ENCODE measurements at regions not wholly inside any gene's neighbourhood (a gene's known extent, or its start where the extent isn't known, plus 50 kb on each side); places are given as distances from the start of the nearest gene placed in this dataset.

DNA sequence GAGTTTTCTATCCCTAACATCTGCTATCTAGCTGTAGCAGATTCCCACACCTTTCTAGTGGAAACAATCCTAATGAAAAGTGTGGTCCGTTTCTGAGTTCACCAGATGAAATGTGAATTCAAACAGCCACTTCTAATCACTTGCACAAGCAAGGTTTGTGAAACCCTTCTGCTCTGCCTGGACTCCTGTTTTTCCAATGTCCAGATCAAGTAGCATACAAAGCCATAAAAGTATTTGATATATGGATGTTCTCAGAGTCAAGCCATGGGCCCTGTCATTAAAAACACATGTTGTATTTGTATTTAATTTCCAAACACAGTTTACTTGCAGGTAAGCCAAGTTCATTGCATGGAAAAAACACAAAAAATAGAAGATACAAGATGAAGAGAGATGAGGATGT is 570.4 kb downstream of the NR2F1-AS1 start:
- Histone ChIP-seq H3K9ac (replicated peaks; ENCODE audit: extremely low read depth, insufficient read depth, low read length) (no peak overlapping the region), H4K20me1 (replicated peaks; ENCODE audit: control insufficient read depth, extremely low read depth, insufficient read depth, low read length) (no peaks in the 10 kb centered on the region), H3K4me3 (replicated peaks in 1 of 3; ENCODE audit: insufficient read depth in 1 of 3, low read depth in 1 of 3, low read length in 3 of 3) (no peak overlapping the region), H3K4me2 (ENCODE audit: insufficient read depth, low read length) (no peak overlapping the region), H3K27ac (ENCODE audit: insufficient read depth, low read depth, low read length) (no peak overlapping the region), H3K9me3 (replicated peaks; ENCODE audit: control insufficient read depth, insufficient read depth, low read length) (no peaks in the 10 kb centered on the region), H2AFZ (ENCODE audit: low read depth, low read length) (no peak overlapping the region), H3K9me1 (replicated peaks; ENCODE audit: control insufficient read depth, extremely low read depth, insufficient read depth, low read length) (no peaks in the 10 kb centered on the region), H3K4me1 (ENCODE audit: control insufficient read depth, extremely low read depth, insufficient read depth, low read length) (no peaks in the 10 kb centered on the region), H3K79me2 (ENCODE audit: control insufficient read depth, insufficient read depth, low read length) (no peaks in the 10 kb centered on the region), H3K36me3 (ENCODE audit: control insufficient read depth in 2 of 2, extremely low read depth in 1 of 2, insufficient read depth in 2 of 2, low read length in 2 of 2) (no peaks in the 10 kb centered on the region), H3K27me3 (ENCODE audit: control insufficient read depth in 2 of 2, insufficient read depth in 2 of 2, low read length in 2 of 2) (no peaks in the 10 kb centered on the region)
- ChIA-PET CTCF (no interaction called here), POLR2A (no interaction called here)
- no peak for TF ChIP-seq POLR2A (IDR thresholded peaks at IDR 0.05; ENCODE audit: low read depth, low read length)
- no peak for TF ChIP-seq EZH2 (IDR thresholded peaks at IDR 0.05; ENCODE audit: borderline replicate concordance, low read depth, low read length, severe bottlenecking)
- TF ChIP-seq, protein P1, sequence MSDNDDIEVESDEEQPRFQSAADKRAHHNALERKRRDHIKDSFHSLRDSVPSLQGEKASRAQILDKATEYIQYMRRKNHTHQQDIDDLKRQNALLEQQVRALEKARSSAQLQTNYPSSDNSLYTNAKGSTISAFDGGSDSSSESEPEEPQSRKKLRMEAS (IDR thresholded peaks at IDR 0.05; ENCODE audit: insufficient read depth, insufficient read length) = no peak
- no peak for TF ChIP-seq FOS (IDR thresholded peaks at IDR 0.05; ENCODE audit: borderline replicate concordance, insufficient read depth, low read length)
- no peak for TF ChIP-seq POLR2AphosphoS5 (IDR thresholded peaks at IDR 0.05; ENCODE audit: insufficient read depth, low read depth, low read length)
- TF ChIP-seq JUN (IDR thresholded peaks at IDR 0.05; ENCODE audit: borderline replicate concordance, insufficient read depth, insufficient read length, low read depth) = no peak
- no peak for TF ChIP-seq MYC (IDR thresholded peaks at IDR 0.05; ENCODE audit: low read depth, low read length)
- TF ChIP-seq CTCF (IDR thresholded peaks at IDR 0.05; ENCODE audit: extremely low read depth in 1 of 2, insufficient read depth in 1 of 2, low read depth in 1 of 2, low read length in 2 of 2) = no peak
- TF ChIP-seq GATA2 (IDR thresholded peaks at IDR 0.05; ENCODE audit: insufficient read depth, insufficient read length, low read depth, low read length) = no peak
- FAIRE-seq (no peak), DNase-seq (ENCODE audit: low read depth, low spot score) (no peak)
- BruUV-seq (replicated peaks) = no TSS peak
- dilution Hi-C loops (cut with MboI; ENCODE audit: extremely low pct_ligation_motif_present, low sequenced_read_pairs) = no loop called here
- intact Hi-C loops (cut with micrococcal nuclease) = no loop called here

Data from endothelial cell of umbilical vein (primary cell).